NCI-H2081 treated with DMSO at 0.1 percent for 48 hours (cell line): ENCODE measurements at regions not wholly inside any gene's neighbourhood (a gene's known extent, or its start where the extent isn't known, plus 50 kb on each side); places are given as distances from the start of the nearest gene placed in this dataset.

Source experiments
- DNase-seq: peaks from one replicate; lab custom pipeline; 2025; lab: John Stamatoyannopoulos, UW

DNA sequence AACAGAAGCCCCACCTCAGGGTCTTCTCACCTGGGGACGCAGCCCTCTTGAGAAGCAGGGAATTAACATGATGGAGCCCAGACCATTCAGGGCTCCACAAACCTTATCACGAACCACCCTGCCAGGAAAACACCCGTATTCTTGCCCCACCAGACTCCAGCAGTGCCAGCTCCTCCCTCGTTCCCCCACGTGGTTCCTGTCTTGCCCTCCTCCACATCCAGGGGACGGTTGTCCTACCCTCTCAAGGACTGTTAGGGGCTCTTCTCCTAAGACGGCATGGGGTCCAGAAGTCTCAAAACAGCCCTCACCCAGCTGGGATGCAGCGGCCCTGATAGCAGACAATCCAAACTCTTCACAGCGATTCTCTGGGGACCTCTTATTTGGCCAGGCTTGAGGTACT, 372.2 kb upstream of the HS6ST1 start:
- DNase-seq = no peak

DNA sequence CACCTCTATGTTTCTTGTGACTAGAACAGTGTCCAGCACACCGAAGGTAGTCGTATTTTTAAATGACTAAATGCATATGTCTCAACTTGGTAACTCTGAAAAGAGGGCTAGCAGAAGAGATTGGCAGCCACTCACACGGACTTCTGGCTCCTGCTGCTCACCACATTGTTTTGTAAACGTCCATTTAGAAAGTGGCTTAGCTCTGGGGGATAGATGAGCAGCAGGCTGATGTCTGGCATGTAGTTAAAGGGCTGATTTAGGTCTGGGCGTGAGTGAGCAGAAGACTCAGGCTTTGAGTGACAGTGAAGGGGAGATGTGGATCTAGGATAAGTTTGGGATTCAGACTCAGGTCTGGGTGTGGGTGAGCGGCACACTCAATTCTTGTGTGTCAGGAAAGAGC, 372.9 kb upstream of the HS6ST1 start:
- no peak for DNase-seq

DNA sequence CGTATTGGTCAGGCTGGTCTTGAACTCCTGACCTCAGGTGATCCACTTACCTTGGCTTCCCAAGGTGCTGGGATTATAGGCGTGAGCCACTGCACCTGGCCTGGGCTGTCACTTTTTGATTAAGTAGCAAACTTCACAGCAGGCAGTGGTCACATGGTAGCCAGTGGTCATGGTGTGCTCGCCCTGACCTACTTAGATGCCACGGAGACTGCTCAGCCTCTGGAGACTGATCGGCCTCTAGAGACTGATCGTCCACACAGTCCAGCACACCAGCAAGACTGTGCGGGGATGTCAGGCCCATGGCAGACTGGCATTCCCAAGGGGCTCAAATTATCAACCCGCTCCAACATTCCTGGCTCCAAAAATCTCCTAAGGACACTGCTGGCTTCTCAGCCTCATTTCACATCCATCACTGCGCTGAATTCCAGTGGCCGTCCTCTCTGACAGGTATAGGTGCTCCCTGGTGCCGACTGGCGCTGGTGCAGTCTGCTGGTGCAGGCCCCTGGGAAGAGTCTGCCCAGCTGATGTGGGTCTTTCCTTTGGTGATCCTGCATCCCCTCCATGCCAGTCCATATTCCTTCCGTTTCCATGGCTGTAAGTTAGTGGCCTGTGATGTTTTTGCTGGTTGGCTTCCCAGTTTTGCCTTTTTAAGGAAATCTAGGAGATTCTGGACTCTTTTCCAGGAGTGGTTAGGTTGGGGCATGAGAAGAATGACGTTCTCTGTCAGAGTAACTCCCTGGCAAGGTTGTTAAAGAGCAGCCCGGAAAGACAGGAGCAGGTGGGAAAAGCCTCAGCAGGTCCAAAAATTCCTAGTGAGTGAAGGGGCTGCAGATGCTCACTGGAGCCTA, 374.5 kb upstream of the HS6ST1 start:
- no peak for DNase-seq

DNA sequence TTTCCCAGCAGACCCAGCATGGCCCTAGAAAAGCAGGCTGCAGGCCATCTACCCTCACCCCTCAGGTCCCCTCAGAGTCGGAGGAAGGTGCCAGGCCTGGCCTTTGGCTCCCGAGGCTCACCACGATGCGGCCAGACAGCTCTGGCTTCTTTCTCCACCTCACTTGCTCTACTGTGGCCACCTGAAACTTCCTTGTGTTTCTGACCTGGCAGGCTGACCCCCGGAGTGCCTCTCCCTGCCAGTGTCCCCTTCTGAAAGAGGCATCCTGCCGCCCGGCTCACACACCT, 375.0 kb upstream of the HS6ST1 start:
- DNase-seq = no peak

DNA sequence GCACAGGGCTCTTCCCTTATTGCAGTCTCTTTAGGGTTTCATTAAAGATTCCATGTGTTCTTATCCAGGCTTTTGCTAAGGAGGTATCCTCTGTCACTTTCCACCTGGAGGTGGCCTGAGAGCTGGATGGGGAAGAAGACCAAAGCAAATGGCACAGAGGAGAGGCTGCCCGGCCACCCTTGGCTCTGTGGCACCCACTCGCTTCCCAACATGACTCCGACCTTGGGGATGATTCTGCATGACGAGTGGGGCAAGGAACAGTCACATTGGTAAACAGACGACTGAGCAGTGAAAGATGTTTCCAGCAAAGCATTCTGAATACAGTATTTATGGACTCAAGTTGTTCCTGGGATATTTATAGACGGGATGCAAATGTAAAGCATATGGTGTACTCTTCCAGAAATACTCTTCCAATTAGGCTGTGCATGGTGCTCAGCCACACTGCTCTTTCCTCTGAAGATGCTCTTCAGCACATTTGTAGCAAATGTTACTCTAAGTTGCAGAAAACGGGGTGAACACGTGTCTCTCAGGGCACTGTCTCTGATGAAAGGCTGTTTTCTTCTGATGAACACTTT, 377.1 kb upstream of the HS6ST1 start:
- no peak for DNase-seq

DNA sequence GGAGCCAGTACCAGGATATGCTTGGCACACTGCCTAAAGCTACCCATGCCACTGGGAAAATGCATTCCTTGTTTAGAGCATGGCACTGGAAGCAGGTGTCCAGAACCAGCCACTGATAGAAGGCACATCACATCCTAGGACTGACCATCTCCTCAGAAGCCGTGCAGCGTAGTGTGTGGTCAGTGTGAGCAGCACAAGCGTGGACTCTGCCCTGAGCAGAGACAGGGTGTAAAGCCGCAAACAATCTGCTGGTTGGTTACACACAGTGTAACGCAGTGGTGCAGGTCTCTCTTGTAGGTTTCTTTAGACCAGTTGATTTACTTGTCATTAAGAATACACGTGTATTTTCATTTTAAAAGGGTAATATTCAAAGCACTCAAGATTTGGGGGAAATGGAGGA, 377.8 kb upstream of the HS6ST1 start:
- no peak for DNase-seq

DNA sequence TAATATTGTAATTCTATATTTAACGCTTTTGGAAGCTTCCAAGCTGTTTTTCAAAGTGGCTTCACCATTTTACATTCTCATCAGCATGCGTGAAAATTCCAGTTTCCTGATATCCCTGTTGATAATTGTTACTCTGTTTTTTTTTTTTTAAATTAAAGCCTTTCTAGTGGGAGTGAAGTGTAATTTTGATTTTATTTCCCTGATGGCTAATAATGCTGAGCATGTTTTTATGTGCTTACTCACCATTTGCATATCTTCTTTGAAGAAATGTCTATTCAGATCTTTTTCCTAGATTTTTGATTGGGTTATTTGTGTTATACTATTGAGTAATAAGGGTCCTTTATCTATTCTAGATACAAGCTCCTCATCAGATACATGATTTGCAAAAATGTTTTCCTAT, 382.8 kb upstream of the HS6ST1 start:
- DNase-seq = no peak

DNA sequence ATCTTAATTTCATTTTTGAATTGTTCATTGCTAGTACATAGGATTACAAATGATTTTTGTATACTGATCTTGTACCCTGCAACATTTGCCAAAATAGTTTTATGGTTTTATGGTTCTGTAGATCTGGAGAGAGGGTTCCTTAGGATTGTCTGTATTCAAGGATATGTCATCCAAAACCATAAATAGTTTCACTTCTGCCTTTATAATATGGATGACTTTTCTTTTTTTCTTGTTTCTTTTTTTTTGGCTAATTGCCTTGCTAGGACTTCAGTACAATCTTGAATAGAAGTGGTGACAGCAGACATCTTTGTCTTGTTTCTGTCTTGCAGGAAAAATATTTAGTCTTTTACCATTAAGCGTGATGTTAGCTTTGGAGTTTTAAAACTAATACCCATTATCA, 383.9 kb upstream of the HS6ST1 start:
- no peak for DNase-seq

DNA sequence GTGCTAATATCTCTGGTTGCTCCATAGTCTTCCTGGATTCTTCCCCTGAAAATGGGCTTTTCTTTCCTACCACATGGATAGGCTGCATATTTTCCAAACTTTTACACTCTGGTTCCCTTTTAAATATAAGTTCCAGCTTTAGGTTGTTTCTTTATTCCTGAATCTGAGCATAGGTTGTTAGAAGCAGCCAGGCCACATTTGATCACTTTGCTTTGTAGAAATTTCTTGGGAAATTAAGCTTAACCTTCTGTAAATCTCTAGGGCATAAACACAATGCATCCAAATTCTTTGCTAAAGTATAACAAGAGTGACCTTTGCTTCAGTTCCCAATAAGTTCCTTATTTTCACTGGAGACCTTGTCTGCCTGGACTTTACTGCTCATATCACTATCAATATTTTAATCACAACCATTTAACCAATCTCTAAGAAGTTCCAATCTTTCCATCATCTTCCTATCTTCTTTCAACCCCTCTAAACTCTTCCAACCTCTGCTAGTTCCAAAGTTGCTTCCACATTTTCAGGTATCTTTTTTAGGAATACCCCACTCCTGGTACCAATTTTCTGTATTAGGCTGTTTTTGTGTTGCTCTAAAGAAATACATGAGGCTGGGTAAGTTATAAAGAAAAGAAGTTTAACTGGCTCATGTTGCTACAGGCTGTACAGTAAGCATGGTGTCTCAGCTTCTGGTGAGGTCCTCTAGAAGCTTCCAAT, 389.6 kb upstream of the HS6ST1 start:
- no peak for DNase-seq

DNA sequence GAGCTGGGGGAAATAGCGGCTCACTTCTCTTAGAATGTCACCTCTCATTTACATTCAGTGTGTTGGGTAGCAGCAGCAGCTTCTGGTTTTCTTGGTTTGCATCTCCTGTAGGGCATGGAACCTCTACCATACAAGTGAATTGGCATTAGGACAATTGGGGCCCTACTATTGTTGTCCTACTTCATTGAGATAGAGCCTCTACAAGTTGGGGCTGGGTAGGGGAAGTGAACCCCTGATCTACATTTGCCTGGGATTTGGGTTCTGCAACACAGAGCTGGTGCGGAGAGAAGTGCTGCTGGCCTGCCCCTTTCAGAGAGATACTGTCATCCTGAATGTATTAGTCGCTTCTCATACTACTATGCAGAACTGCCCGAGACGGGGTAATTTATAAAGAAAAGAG, 391.6 kb upstream of the HS6ST1 start:
- DNase-seq = no peak

DNA sequence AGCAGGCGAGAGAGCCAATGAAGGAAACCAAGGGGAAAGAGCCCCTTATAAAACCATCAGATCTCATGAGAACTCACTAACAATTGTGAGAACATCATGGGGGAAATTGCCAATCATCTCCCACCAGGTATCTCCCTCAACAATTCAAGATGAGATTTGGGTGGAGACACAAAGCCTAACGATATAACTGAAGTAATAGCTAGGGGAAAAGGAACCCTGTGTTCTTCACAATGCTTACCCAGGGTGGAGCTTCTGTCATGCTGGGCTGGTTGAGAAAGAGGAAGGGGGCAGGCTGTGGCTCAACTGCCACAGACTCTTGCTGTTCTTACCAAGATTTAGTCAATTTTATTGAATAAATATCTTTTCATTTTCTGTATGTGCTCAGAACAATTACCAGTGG, 392.1 kb upstream of the HS6ST1 start:
- no peak for DNase-seq

DNA sequence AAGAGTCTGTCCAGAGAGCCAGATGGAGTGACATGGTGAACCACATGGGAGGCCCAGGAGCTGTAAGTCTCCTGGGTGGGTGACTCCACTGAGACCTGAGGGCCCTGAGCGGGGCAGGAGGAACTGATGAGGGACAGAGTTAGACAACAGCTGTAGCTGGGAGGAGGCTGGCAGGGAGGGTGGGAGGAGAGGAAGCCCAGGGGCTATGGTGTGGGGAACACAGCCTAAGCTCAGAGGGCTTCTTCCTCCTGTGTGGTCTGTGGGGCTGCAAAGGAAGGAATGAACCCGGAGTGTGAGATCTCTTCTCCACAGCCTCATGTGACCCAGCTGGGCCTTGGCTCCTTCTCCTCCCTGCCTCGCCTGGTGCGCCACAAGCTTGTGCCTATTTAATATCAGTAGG, 395.6 kb upstream of the HS6ST1 start:
- no peak for DNase-seq

DNA sequence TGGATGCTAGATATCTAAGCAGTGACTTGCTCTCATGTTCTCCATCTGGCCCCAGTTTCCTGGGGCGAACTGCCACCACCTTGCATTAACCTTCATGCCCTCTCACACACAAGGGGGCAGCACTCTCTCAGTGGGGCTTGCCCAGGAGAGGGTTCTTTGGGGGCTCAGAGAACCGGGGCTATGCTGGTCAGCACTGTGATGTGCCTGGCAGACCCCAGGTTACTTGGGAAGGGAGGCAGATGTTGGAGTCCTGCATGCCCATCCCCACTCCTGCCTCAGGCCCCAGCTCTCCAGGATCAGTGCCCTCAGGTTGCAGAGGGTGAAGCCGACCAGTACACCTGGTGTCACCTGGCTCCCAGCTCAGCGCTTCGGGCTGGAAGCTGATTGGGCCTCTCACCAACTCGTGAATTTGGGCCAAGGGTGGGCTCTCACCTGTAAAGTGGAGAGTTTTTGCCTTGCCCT, 396.2 kb upstream of the HS6ST1 start:
- no peak for DNase-seq

DNA sequence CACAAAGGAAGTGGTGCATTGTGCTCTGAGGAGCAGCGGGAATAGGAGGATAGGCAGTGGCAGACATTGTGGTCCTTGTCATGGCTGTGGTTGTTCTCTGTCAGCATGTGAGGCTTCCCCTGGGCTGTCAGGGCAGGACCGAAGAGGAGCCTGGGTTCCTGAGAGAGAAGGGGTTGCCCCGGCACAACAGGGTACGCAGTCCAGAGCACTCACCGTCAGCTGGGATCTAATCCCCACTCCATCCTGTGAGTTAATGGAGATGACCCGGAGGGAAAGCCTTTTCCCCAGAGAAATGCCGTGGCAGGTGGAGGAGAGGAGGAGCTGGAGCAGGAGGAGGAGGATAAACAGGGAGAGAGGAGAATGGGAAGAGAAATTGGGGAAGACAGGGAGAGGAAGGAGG, 396.7 kb upstream of the HS6ST1 start:
- DNase-seq = no peak

DNA sequence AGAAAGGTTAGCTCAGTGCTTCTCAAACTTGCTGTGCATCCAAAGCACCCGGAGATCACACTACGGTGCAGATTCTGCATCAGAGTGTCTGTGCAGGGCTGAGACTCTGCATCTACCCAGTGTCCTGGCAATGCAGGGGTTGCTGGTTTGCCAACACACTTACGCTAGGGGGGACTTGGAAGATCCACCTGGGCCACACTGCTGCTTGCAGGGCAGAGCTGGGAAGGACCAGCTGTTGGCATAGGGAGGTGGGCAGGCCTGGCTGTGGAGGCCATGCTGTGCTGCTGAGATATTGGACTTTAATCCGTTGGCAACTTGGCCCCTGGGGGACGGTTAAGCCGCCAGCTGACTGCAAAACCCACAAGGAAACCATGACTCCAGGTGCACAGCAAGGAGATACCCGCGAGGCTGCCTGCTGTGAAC, 397.6 kb upstream of the HS6ST1 start:
- no peak for DNase-seq

DNA sequence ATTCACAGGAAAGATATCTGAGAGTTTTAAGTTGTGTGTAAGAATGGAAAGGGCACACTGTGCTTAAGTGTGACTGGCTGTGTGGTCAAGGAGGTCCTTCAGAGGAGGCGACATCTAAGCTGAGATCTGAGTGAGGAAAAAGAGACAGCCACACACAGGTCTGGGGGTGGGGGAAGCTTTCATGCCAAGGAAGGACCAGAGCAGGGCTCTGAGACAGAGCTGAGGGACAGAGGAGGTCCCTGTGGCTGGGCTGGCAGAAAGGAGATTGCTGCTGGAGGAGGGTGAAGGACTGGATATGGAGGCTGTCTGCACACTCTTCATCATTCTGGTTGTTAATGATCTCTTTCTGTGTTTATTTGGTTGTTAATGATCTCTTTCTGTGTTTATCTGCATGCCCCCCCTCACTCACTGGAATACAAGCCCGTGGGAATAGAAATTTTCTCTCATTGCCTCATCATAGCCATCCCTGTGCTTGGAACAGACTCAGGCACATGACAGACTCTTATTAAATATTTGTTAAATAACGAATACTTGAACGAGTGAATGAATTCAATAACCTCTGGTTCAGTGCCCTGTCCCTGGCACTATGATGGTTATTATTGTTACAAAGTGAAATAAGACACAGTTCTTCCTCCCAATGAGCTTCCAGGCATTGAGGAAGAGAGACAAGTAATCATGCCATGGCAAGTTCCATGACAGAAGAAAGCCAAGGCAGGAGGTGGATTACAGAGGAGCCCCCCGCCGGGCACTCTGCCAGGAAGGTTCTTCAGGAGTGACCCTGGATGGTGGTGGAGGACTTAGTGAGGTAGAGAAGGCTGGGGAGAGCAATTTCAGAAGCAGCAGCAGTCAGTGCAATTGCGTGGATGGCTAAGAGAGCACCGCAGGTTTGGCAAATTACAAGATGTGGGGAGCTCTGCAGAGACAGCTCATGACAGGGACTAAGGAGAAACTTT, 399.4 kb upstream of the HS6ST1 start:
- DNase-seq = no peak

DNA sequence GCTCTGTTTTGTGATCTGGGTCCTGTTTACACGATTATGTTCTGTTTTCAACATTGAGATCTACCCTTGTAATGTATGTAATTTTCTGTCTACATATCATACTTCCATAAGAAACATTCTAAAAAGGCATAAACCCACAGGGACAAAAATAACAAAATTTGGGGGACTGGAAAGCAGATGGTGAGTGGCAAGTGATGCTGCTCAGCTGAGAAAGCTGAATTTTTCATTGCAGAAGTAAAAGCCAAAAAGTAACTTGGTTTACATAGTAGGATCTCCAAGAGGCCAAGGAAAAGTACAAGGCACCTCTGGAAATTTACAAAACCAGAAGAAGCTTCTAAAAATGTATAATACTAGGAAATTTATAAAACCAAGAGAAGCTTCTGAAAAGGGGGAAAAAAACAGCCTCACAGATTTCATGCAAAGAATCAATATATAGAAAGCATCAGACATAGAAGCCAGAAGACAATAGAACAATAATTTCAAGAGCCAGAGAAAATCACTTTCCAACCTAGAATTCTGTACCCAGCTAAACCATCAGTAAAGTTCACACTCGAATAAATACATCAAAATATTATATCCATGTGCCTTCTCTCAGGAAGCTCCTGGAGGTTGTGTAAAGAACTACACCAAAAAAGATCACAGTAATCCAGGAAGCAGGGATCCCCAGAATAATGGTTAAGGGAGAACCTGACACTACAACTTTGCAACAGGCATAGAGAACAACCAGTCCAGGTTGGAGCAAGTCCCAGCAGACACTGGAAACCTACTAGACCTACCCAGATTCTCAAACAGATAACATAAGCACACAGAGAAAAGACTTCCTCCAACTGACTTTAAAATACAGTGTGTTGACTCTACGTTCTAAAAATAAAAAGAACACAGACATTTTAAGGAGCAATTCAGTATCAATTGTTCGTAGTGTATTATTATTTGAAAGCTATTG, 401.7 kb upstream of the HS6ST1 start:
- no peak for DNase-seq

DNA sequence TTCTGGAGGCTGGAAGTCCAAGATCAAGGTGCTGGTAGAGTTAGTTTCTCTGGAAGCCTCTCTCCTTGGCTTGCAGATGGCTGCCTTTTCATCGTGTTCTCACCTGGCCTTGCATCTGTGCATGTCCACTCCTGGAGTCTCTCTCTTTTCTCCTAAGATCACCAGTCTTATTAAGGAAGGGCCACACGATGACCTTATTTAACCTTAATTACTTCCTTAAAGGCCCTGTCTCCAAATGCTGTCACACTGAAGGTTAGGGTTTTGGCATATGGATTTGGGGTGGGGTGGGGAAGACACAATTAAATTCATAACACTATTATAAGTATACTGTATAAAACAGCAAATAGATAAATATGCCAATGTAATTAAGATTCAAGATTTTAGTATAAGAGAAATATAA, 402.4 kb upstream of the HS6ST1 start:
- DNase-seq = no peak

DNA sequence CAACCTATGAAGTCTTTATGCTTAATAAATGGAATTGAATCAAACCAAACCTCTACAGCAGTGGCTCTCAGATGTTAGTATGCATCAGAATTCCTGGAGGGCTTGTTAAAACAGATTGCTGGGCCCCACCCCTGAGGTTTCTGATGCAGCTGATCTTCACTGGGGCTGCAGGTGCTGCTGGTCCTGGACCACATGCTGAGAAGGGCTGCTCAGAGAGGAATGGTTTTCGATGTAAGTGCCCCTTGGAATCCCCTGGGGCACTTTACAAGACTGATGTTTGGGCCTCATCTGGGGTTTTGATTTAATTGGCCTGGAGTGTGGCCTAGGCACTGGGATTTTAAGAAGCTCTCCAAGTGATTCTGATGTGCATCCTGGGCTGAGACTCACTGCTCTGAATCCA, 403.8 kb upstream of the HS6ST1 start:
- DNase-seq = no peak

DNA sequence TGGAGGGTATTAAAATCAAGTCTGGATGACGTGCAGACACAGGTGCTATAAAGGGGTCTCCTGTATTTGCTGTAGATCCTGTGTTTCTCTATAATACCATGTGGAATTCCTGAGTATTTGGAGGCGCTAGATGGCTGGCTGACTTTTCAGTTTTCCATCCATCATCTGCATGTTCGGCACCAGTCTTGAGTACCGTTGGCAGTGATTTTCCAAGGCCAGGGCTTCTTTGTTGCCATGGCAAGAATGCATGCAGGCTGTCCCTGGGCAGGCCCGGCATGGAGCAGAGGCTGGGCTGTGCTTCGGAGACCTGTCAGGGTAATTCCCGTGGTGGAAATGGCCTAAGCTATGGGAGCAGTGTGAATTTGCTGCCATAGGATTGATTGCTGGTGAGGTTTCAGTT, 405.9 kb upstream of the HS6ST1 start:
- no peak for DNase-seq

DNA sequence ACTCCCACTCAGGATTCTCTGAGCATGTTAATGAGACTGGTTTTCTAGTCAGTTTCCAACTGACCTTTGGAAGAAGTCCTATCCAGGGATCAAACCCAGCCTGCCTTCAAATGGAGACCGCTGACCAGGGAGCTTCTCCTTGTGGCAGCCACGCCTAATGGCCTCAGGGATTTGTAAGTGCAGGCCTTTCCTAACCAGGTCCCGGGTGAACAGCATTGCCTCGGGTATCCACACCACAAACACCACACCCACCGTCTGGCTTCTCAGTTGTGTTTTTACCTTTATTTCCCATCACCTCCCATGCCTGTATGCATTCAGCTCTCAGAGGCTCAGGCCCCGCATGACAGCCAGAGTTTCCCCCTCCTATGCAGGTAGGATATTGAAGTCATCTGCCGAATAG, 406.3 kb upstream of the HS6ST1 start:
- no peak for DNase-seq
